WTC11 (cell line): ENCODE measurements at regions not wholly inside any gene's neighbourhood (a gene's known extent, or its start where the extent isn't known, plus 50 kb on each side); places are given as distances from the start of the nearest gene placed in this dataset.

ENCODE experiments used
- ATAC-seq: fragments of 200-7000 bp; cut with Tn5 transposase; 2 replicates; pipeline ENCODE4 v1.10.0; 2021; ENCODE audit warnings: mild to moderate bottlenecking, moderate library complexity
- CTCF ChIA-PET: fragments of 300-600 bp; sonication (Branson Sonifier 250); formaldehyde crosslinking; loops from one replicate; lab custom pipeline; 2021; ENCODE audit warnings: antibody characterized with exemption; lab: Charles Lee
- POLR2A ChIA-PET: fragments of 350-600 bp; sonication (Branson Sonifier 250); formaldehyde crosslinking; loops from one replicate; lab custom pipeline; 2021; ENCODE audit warnings: antibody characterized with exemption; lab: Charles Lee
- DNase-seq: peaks from one replicate; pipeline ENCODE4 v3.0.0; 2021; ENCODE audit warnings: low spot score
- H3K27ac Mint-ChIP-seq: 2 replicates; pipeline ENCODE4 v1.8.0; 2021; ENCODE audit warnings: mixed read lengths
- H3K27me3 Mint-ChIP-seq: 2 replicates; pipeline ENCODE4 v1.8.0; 2021; ENCODE audit warnings: low read depth, mild to moderate bottlenecking, moderate library complexity, mixed read lengths
- H3K36me3 Mint-ChIP-seq: 2 replicates; pipeline ENCODE4 v1.8.0; 2021; ENCODE audit warnings: mixed read lengths
- H3K4me1 Mint-ChIP-seq: 2 replicates; pipeline ENCODE4 v1.8.0; 2022; ENCODE audit warnings: mixed read lengths
- H3K4me3 Mint-ChIP-seq: 2 replicates; pipeline ENCODE4 v1.8.0; 2021; ENCODE audit warnings: mild to moderate bottlenecking, moderate library complexity, mixed read lengths
- H3K9me3 Mint-ChIP-seq: 2 replicates; pipeline ENCODE4 v1.8.0; 2021; ENCODE audit warnings: mixed read lengths
- ARID4B ChIP-seq: sonication (generic); formaldehyde crosslinking; IDR thresholded peaks from 2 replicates; pipeline ENCODE4 v1.8.0; 2023; ENCODE audit warnings: missing genetic modification reagents, mild to moderate bottlenecking, borderline replicate concordance
- ATF3 ChIP-seq: sonication (generic); formaldehyde crosslinking; conservative IDR thresholded peaks from 2 replicates; pipeline ENCODE4 v1.8.1; 2022; ENCODE audit warnings: mild to moderate bottlenecking, missing genetic modification reagents
- CTCF ChIP-seq: fragments of 200-600 bp; IDR thresholded peaks from 2 replicates; pipeline ENCODE4 v1.8.0; 2022; ENCODE audit warnings: antibody characterized with exemption
- FOXJ3 ChIP-seq: sonication (generic); formaldehyde crosslinking; IDR thresholded peaks from 2 replicates; pipeline ENCODE4 v1.9.0; 2021; ENCODE audit warnings: missing genetic modification reagents, mild to moderate bottlenecking, borderline replicate concordance
- FOXP4 ChIP-seq: sonication (generic); formaldehyde crosslinking; IDR thresholded peaks from 2 replicates; pipeline ENCODE4 v1.8.0; 2022; ENCODE audit warnings: mild to moderate bottlenecking, missing genetic modification reagents
- HMGXB4 ChIP-seq: sonication (generic); formaldehyde crosslinking; IDR thresholded peaks from 2 replicates; pipeline ENCODE4 v1.8.1; 2023; ENCODE audit warnings: mild to moderate bottlenecking, moderate library complexity, missing genetic modification reagents
- MAX ChIP-seq: sonication (generic); formaldehyde crosslinking; IDR thresholded peaks from 2 replicates; pipeline ENCODE4 v1.8.0; 2022; ENCODE audit warnings: mild to moderate bottlenecking, missing genetic modification reagents
- NR1H2 ChIP-seq: sonication (generic); formaldehyde crosslinking; IDR thresholded peaks from 2 replicates; pipeline ENCODE4 v1.9.0; 2021; ENCODE audit warnings: mild to moderate bottlenecking, moderate library complexity, missing genetic modification reagents
- NR2C2 ChIP-seq: sonication (generic); formaldehyde crosslinking; IDR thresholded peaks from 2 replicates; pipeline ENCODE4 v1.8.0; 2022; ENCODE audit warnings: mild to moderate bottlenecking, missing genetic modification reagents
- SMAD4 ChIP-seq: sonication (generic); formaldehyde crosslinking; IDR thresholded peaks from 2 replicates; pipeline ENCODE4 v1.8.0; 2022; ENCODE audit warnings: mild to moderate bottlenecking, missing genetic modification reagents
- SP1 ChIP-seq: sonication (generic); formaldehyde crosslinking; conservative IDR thresholded peaks from 2 replicates; pipeline ENCODE4 v1.8.1; 2022; ENCODE audit warnings: missing genetic modification reagents
- ZBTB21 ChIP-seq: sonication (generic); formaldehyde crosslinking; IDR thresholded peaks from 2 replicates; pipeline ENCODE4 v1.8.1; 2023; ENCODE audit warnings: mild to moderate bottlenecking, missing genetic modification reagents, borderline replicate concordance
- ZNF138 ChIP-seq: sonication (generic); formaldehyde crosslinking; conservative IDR thresholded peaks from 2 replicates; pipeline ENCODE4 v1.8.1; 2022; ENCODE audit warnings: mild to moderate bottlenecking, moderate library complexity, missing genetic modification reagents
- ZNF317 ChIP-seq: sonication (generic); formaldehyde crosslinking; IDR thresholded peaks from 2 replicates; pipeline ENCODE4 v1.8.1; 2023; ENCODE audit warnings: low read depth, mild to moderate bottlenecking, moderate library complexity, missing genetic modification reagents, borderline replicate concordance
- ZNF396 ChIP-seq: fragments of 250-450 bp; sonication (Bioruptor Pico); IDR thresholded peaks from 2 replicates; pipeline ENCODE4 v1.8.0; 2021; ENCODE audit warnings: mild to moderate bottlenecking, moderate library complexity, borderline replicate concordance
- ZNF416 ChIP-seq: fragments of 250-450 bp; sonication (Bioruptor Pico); IDR thresholded peaks from 2 replicates; pipeline ENCODE4 v1.9.0; 2021; ENCODE audit warnings: mild to moderate bottlenecking, inconsistent platforms
- TF ChIP-seq, protein P1 (sequence below): sonication (generic); formaldehyde crosslinking; IDR thresholded peaks from 2 replicates; pipeline ENCODE4 v1.8.1; 2023; ENCODE audit warnings: mild to moderate bottlenecking, missing genetic modification reagents

GRCh38 chr11:92886243-92886905, 83.1 kb upstream of the MTNR1B start:
- no peaks in the 10 kb centered on the region; the same call in 1 of the 2 replicates for H3K36me3 Mint-ChIP-seq
- CTCF ChIA-PET = interaction anchor here (0.7 to 2.5 kb wide), 16 partner anchors 9 to 1450 kb away, joined by 3 to 15 read pairs (median 4); no protein-coding TSS in a partner anchor
- no peak for TF ChIP-seq ZNF416 (CRISPR knock-in tag)
- TF ChIP-seq ARID4B (CRISPR knock-in tag) = no peak
- peak; percentile 52 for TF ChIP-seq CTCF
- ATAC-seq = peak; percentile 95
- no peaks in the 10 kb centered on the region for H3K4me1 Mint-ChIP-seq
- no peaks in the 10 kb centered on the region for H3K9me3 Mint-ChIP-seq
- POLR2A ChIA-PET = no interaction called here
- H3K27ac Mint-ChIP-seq = no peak overlapping the region
- H3K27me3 Mint-ChIP-seq = no peaks in the 10 kb centered on the region
- no peak overlapping the region for H3K4me3 Mint-ChIP-seq
- peak; percentile 32 for DNase-seq

DNA sequence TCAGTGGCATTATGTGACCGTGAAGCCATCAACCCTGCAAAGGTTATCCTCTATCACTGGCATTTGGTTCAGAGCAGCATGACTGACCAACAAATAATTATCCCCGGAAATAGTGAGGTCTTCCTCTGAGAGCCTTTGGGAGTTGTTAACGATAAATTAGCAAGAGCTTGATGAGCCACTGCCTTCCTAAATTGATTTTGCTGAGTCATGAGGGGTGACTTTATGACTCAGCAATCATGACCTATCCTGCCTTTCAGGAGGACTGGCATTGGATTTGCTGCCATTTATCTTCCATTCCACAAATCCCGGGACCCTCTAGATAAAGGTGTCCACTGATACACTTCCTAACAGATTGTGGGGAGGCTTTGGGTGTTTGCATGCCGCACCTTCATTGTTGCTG, 80.8 kb upstream of the MTNR1B start:
- Mint-ChIP-seq H3K36me3 (no peaks in the 10 kb centered on the region; the same call in 1 of the 2 replicates), H3K4me1 (peaks cover 3% of the 10 kb centered on the region; the same call in 1 of the 2 replicates), H3K27me3 (no peaks in the 10 kb centered on the region), H3K27ac (no peak overlapping the region), H3K4me3 (no peak overlapping the region), H3K9me3 (no peaks in the 10 kb centered on the region)
- ATAC-seq (no peak), DNase-seq (no peak)
- CTCF ChIA-PET = interaction anchor here (1.0 to 1.2 kb wide), 2 partner anchors 222 to 737 kb away, joined by 3 read pairs; no protein-coding TSS in a partner anchor
- POLR2A ChIA-PET = no interaction called here
- TF ChIP-seq SP1 (CRISPR knock-in tag) (no peak), FOXJ3 (CRISPR knock-in tag) (no peak)

DNA sequence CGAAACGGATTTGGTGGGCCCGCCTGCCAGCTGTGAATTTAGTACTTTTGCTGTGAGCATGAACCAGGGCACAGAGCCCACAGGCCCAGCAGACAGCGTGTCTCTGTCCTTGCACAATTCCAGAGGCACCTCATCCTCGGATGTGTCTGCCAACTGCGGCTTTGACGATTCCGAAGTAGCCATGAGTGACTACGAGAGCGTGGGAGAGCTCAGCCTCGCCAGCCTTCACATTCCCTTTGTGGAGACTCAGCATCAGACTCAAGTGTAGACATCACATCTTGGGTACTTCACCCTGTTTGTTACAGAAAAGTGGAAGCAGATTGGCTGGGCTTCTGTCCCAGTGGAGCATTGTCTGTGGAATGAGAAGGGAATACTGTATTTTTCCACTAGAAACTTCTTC, 78.6 kb upstream of the MTNR1B start:
- H3K27ac Mint-ChIP-seq = no peak overlapping the region
- peaks cover 3% of the 10 kb centered on the region; the same call in 1 of the 2 replicates for H3K4me1 Mint-ChIP-seq
- H3K27me3 Mint-ChIP-seq = no peaks in the 10 kb centered on the region
- H3K4me3 Mint-ChIP-seq = no peak overlapping the region
- ChIA-PET CTCF (no interaction called here), POLR2A (no interaction called here)
- H3K36me3 Mint-ChIP-seq = no peaks in the 10 kb centered on the region
- ATAC-seq (no peak), DNase-seq (no peak)
- no peaks in the 10 kb centered on the region for H3K9me3 Mint-ChIP-seq
- TF ChIP-seq HMGXB4 (no peak), ZNF317 (CRISPR knock-in tag) (no peak), NR2C2 (CRISPR knock-in tag) (no peak), MAX (CRISPR knock-in tag) (no peak), FOXP4 (CRISPR knock-in tag) (no peak), ATF3 (CRISPR knock-in tag) (no peak), SMAD4 (CRISPR knock-in tag) (no peak), ZNF138 (CRISPR knock-in tag) (no peak), NR1H2 (no peak), ZNF396 (CRISPR knock-in tag) (no peak), ZBTB21 (CRISPR knock-in tag) (no peak)
- TF ChIP-seq, protein P1, sequence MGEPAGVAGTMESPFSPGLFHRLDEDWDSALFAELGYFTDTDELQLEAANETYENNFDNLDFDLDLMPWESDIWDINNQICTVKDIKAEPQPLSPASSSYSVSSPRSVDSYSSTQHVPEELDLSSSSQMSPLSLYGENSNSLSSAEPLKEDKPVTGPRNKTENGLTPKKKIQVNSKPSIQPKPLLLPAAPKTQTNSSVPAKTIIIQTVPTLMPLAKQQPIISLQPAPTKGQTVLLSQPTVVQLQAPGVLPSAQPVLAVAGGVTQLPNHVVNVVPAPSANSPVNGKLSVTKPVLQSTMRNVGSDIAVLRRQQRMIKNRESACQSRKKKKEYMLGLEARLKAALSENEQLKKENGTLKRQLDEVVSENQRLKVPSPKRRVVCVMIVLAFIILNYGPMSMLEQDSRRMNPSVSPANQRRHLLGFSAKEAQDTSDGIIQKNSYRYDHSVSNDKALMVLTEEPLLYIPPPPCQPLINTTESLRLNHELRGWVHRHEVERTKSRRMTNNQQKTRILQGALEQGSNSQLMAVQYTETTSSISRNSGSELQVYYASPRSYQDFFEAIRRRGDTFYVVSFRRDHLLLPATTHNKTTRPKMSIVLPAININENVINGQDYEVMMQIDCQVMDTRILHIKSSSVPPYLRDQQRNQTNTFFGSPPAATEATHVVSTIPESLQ (CRISPR knock-in tag) = no peak
